ENCODE measurements at regions not wholly inside any gene's neighbourhood (a gene's known extent, or its start where the extent isn't known, plus 50 kb on each side); places are given as distances from the start of the nearest gene placed in this dataset.

DNA sequence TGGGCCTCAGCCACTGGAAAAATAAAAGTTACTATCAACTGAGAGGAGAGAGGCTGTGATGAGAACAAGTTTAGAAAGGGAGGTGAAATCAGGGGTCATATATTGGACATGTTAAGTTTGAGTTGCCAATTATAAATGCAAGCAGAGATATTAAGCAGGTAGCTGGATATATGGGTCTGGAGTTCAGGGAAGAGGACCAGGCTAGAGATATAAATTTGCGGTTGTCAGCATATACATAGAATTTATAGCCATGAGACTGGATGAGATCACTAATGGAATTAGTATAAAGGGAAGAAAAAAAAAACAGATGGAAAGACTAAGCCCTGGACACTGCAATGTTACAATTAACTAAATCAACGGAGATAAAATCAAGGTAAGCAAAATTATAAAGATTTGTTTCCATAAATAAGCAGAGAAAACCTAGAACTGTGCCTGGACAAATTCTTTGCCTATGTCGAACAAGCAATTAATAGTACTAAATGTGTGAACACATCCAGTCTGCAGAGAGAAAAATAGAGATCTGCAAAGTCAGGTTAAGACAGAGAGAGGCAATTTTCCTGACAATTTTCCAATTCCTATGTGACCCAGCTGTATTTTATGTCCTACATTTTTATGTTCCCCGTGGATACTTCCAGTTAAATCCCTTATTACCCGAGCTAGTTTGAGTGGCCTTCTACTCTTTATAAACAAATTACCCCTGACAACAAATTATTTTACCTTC is 265.4 kb downstream of the GASK1B start:
- no peak for TF ChIP-seq POLR2A (IDR thresholded peaks at IDR 0.05)
- TF ChIP-seq, protein P1, sequence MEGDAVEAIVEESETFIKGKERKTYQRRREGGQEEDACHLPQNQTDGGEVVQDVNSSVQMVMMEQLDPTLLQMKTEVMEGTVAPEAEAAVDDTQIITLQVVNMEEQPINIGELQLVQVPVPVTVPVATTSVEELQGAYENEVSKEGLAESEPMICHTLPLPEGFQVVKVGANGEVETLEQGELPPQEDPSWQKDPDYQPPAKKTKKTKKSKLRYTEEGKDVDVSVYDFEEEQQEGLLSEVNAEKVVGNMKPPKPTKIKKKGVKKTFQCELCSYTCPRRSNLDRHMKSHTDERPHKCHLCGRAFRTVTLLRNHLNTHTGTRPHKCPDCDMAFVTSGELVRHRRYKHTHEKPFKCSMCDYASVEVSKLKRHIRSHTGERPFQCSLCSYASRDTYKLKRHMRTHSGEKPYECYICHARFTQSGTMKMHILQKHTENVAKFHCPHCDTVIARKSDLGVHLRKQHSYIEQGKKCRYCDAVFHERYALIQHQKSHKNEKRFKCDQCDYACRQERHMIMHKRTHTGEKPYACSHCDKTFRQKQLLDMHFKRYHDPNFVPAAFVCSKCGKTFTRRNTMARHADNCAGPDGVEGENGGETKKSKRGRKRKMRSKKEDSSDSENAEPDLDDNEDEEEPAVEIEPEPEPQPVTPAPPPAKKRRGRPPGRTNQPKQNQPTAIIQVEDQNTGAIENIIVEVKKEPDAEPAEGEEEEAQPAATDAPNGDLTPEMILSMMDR (IDR thresholded peaks at IDR 0.05 in 4 of 5, conservative IDR thresholded peaks at IDR 0.05 in 1 of 5) = no peak
- intact Hi-C loops (cut with DNase I; ENCODE audit: low total_unique reads) (no loop called here), in situ Hi-C loops (cut with MboI; ENCODE audit: low sequenced_read_pairs in 4 of 4) (no loop called here)
- H3K36me3 ChIP-seq = no peaks in the 10 kb centered on the region
- no peak for DNase-seq
- no peaks in the 10 kb centered on the region for H3K9me3 ChIP-seq
- no peak for ATAC-seq
- H3K27ac ChIP-seq = no peak overlapping the region
- no peak overlapping the region for H3K4me3 ChIP-seq
- H3K4me1 ChIP-seq = no peaks in the 10 kb centered on the region
- no peaks in the 10 kb centered on the region for H3K27me3 ChIP-seq

DNA sequence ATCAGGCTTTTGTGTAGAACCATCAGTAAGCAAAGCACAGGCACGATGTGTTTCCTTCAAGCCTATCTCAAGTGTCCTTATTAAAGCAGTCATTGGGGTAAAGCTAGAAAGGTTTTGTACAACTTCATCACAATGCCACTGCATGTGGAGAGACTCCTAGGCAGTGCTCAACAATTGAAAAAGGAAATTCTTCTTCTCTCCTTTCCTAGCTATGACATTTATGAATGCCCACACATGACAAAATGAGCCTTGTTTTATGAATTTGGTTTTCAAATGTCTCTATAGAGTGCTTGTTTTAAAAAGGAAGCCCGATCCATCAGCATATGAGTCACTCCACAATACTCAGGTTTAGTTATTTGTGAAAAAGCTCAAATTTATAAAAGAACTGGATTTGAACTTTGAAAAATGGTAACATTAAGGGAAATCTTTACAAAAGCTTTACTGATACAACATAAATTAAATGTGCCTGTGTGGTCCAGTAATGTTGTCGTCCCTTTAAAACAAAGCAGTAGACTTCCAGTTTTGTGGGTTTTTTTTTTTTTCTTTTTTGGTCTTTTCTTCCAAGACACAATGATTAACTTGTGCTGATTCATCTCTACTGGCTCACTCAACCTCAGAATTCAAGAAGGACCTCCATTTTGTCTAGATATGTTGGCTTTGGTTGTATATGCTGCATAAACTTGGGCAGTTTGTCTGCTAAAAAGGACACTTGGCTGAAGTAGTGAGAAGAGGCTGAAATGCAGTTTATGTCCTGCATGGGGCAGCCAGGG is 273.8 kb downstream of the GASK1B start:
- intact Hi-C loops (cut with DNase I; ENCODE audit: low total_unique reads) (no loop called here), in situ Hi-C loops (cut with MboI; ENCODE audit: low sequenced_read_pairs in 4 of 4) (no loop called here)
- no peak overlapping the region for H3K27ac ChIP-seq
- H3K4me1 ChIP-seq = no peaks in the 10 kb centered on the region
- no peaks in the 10 kb centered on the region for H3K36me3 ChIP-seq
- DNase-seq (no peak), ATAC-seq (no peak)
- TF ChIP-seq, protein P1 (IDR thresholded peaks at IDR 0.05 in 4 of 5, conservative IDR thresholded peaks at IDR 0.05 in 1 of 5) = no peak
- TF ChIP-seq POLR2A (IDR thresholded peaks at IDR 0.05) = no peak
- no peak overlapping the region for H3K4me3 ChIP-seq
- no peaks in the 10 kb centered on the region for H3K27me3 ChIP-seq
- H3K9me3 ChIP-seq = no peaks in the 10 kb centered on the region

DNA sequence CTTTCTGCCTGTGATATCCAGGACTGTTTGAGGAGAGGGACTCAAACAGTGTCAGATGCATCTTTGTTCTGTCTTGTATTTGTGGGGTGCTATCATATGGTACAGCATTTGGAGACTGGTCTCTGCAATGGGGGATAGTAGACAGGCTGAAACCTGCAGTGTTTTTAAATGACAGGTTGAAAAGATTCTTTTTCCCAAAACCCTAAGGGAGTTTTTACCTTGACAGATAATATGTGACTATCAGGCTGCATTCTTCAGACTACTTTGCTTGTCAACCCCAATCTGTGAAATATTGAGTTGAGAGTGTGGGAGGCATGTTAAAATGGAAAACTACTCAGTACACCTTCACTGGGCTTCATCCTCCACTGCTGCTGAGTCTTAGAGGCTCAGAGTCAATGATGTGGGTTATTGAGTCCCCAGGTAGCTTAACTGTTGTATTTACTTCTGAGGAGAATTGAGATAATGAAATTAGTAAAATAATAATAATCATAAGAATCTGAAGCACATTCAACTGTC is 274.9 kb downstream of the GASK1B start:
- no peaks in the 10 kb centered on the region for H3K36me3 ChIP-seq
- no peak overlapping the region for H3K27ac ChIP-seq
- in situ Hi-C loops (cut with MboI; ENCODE audit: low sequenced_read_pairs in 4 of 4) = no loop called here
- DNase-seq (no peak), ATAC-seq (no peak)
- H3K27me3 ChIP-seq = no peaks in the 10 kb centered on the region
- no peaks in the 10 kb centered on the region for H3K4me1 ChIP-seq
- intact Hi-C loops (cut with DNase I; ENCODE audit: low total_unique reads) = no loop called here
- no peaks in the 10 kb centered on the region for H3K9me3 ChIP-seq
- TF ChIP-seq, protein P1 (IDR thresholded peaks at IDR 0.05 in 4 of 5, conservative IDR thresholded peaks at IDR 0.05 in 1 of 5) = no peak
- no peak for TF ChIP-seq POLR2A (IDR thresholded peaks at IDR 0.05)
- no peak overlapping the region for H3K4me3 ChIP-seq

DNA sequence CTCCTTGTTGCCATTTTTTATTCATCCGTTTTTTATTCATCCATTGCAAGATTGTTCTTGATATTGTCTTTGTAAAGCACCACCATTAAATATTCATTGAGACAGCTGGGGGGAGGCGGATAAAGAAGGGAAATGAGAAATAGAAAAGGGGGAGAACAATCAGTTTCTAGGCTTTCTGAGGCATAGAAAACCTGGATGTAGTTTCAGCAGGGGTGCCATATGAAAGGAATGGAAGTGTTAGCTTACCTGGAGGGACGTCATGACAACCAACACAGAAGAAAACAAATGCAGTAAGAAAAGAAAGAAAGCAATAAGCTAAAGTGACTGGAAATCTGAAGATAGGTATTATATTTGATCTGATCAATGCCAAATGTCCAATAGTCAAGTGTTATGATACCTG is 276.1 kb downstream of the GASK1B start:
- no peaks in the 10 kb centered on the region for H3K36me3 ChIP-seq

More for the DNA sequence above, 276.1 kb downstream of the GASK1B start:
- intact Hi-C loops (cut with DNase I; ENCODE audit: low total_unique reads) (no loop called here), in situ Hi-C loops (cut with MboI; ENCODE audit: low sequenced_read_pairs in 4 of 4) (no loop called here)
- Histone ChIP-seq H3K27ac (no peak overlapping the region), H3K4me3 (no peak overlapping the region), H3K4me1 (no peaks in the 10 kb centered on the region), H3K9me3 (no peaks in the 10 kb centered on the region), H3K27me3 (no peaks in the 10 kb centered on the region)
- ATAC-seq = no peak
- DNase-seq = no peak
- TF ChIP-seq POLR2A (IDR thresholded peaks at IDR 0.05) = no peak
- TF ChIP-seq, protein P1 (IDR thresholded peaks at IDR 0.05 in 4 of 5, conservative IDR thresholded peaks at IDR 0.05 in 1 of 5) = no peak
